HG02885 (cell line): ENCODE measurements at regions not wholly inside any gene's neighbourhood (a gene's known extent, or its start where the extent isn't known, plus 50 kb on each side); places are given as distances from the start of the nearest gene placed in this dataset.

Experiments used
- ATAC-seq: cut with Tn5 transposase; IDR thresholded peaks from one replicate; pipeline ENCODE4 v1.9.1; 2021; ENCODE audit warnings: mild to moderate bottlenecking; ENCODE audit not compliant: unreplicated experiment, poor library complexity

GRCh38 chr2:219929835-219930234, 302.4 kb downstream of the SLC4A3 start:
- ATAC-seq: no peak

GRCh38 chr2:219939647-219940046, 312.2 kb downstream of the SLC4A3 start:
- no peak for ATAC-seq

GRCh38 chr2:219944866-219945265, 317.4 kb downstream of the SLC4A3 start:
- ATAC-seq: no peak

GRCh38 chr2:219946021-219946420, 318.6 kb downstream of the SLC4A3 start:
- no peak for ATAC-seq

GRCh38 chr2:219946529-219946928, 319.1 kb downstream of the SLC4A3 start:
- no peak for ATAC-seq

- no peak for ATAC-seq
Observed at GRCh38 chr2:219947575-219947974, 320.1 kb downstream of the SLC4A3 start.

- no peak for ATAC-seq
Observed at GRCh38 chr2:219949053-219949452, 321.6 kb downstream of the SLC4A3 start.

- ATAC-seq: no peak
Observed at GRCh38 chr2:219951099-219951498, 323.7 kb downstream of the SLC4A3 start.

GRCh38 chr2:219954331-219954730, 326.9 kb downstream of the SLC4A3 start:
- no peak for ATAC-seq

GRCh38 chr2:219957820-219958219, 330.4 kb downstream of the SLC4A3 start:
- no peak for ATAC-seq

- ATAC-seq: no peak
Observed at GRCh38 chr2:219958941-219959340, 331.5 kb downstream of the SLC4A3 start.

- no peak for ATAC-seq
Observed at GRCh38 chr2:219959471-219959870, 332.0 kb downstream of the SLC4A3 start.

GRCh38 chr2:219961947-219962498, 334.6 kb downstream of the SLC4A3 start:
- no peak for ATAC-seq

- ATAC-seq: no peak
Observed at GRCh38 chr2:219962801-219963200, 335.4 kb downstream of the SLC4A3 start.

- no peak for ATAC-seq
Observed at GRCh38 chr2:219965287-219966194, 338.1 kb downstream of the SLC4A3 start.

GRCh38 chr2:219967247-219968245, 340.1 kb downstream of the SLC4A3 start:
- no peak for ATAC-seq

GRCh38 chr2:219968685-219969345, 341.4 kb downstream of the SLC4A3 start:
- no peak for ATAC-seq

- no peak for ATAC-seq
Observed at GRCh38 chr2:219969508-219969907, 342.1 kb downstream of the SLC4A3 start.

- ATAC-seq: no peak
Observed at GRCh38 chr2:219973136-219973535, 345.7 kb downstream of the SLC4A3 start.

- no peak for ATAC-seq
Observed at GRCh38 chr2:219976871-219977270, 349.4 kb downstream of the SLC4A3 start.
